ENCODE measurements at regions not wholly inside any gene's neighbourhood (a gene's known extent, or its start where the extent isn't known, plus 50 kb on each side); places are given as distances from the start of the nearest gene placed in this dataset.

DNA sequence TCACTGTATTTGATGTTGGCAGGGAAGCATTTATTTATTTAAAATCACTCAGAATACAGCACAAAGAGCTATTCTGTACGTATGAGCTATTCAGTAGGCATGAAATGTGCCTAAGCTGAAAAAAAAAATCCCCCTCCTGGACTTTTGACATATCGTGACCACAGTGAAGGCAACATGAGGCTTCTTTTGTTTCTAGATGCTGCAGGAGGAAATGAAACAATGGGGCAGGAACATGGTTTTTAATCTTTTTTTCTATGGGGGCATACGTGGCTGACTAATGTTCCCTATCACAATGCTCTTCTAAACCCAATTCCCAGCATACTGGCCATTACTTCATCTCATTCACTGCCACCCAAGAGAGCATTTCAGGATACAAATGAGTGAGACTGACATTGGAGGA is 191.0 kb upstream of the PMFBP1 start:
- TF ChIP-seq, protein P1, sequence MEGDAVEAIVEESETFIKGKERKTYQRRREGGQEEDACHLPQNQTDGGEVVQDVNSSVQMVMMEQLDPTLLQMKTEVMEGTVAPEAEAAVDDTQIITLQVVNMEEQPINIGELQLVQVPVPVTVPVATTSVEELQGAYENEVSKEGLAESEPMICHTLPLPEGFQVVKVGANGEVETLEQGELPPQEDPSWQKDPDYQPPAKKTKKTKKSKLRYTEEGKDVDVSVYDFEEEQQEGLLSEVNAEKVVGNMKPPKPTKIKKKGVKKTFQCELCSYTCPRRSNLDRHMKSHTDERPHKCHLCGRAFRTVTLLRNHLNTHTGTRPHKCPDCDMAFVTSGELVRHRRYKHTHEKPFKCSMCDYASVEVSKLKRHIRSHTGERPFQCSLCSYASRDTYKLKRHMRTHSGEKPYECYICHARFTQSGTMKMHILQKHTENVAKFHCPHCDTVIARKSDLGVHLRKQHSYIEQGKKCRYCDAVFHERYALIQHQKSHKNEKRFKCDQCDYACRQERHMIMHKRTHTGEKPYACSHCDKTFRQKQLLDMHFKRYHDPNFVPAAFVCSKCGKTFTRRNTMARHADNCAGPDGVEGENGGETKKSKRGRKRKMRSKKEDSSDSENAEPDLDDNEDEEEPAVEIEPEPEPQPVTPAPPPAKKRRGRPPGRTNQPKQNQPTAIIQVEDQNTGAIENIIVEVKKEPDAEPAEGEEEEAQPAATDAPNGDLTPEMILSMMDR (conservative IDR thresholded peaks at IDR 0.05) = no peak
- no peak for TF ChIP-seq ZFX (IDR thresholded peaks at IDR 0.05)

All from C4-2B (cell line).